Body of pancreas (tissue), 4 donors: ENCODE measurements at regions not wholly inside any gene's neighbourhood (a gene's known extent, or its start where the extent isn't known, plus 50 kb on each side); places are given as distances from the start of the nearest gene placed in this dataset.

Source experiments
- ATAC-seq: fragments of 150-250 bp; one replicate; pipeline ENCODE4 v1.9.1; 2016
- DNase-seq, 4 donors: peaks; one replicate each; pipeline ENCODE4 v3.0.0-alpha.2; 2019
- H3K27ac ChIP-seq, 4 donors: fragments of 200-600 bp; sonication (generic); 1 replicate in 3 of 4; 2 replicates in 1 of 4; pipeline versions ENCODE4 v1.5.1 to v1.6.1; 2016 to 2019; ENCODE audit warnings: mild to moderate bottlenecking in 1 of 4, mixed read lengths in 1 of 4, moderate library complexity in 1 of 4
- H3K27me3 ChIP-seq, 2 donors: fragments of 200-600 bp; sonication (generic); one replicate each; pipeline ENCODE4 v1.6.0; 2016; ENCODE audit warnings: mild to moderate bottlenecking in 1 of 2
- H3K36me3 ChIP-seq, 2 donors: fragments of 200-600 bp; sonication (generic); replicated peaks in 1 of 2; 2 replicates each; pipeline ENCODE4 v1.5.1; 2016; ENCODE audit warnings: low read depth in 2 of 2; ENCODE audit not compliant: insufficient read depth in 1 of 2
- H3K4me1 ChIP-seq: fragments of 200-600 bp; sonication (generic); one replicate; pipeline ENCODE4 v1.6.0; 2016
- H3K4me3 ChIP-seq, 2 donors: fragments of 200-600 bp; sonication (generic); 1 replicate in 1 of 2; 2 replicates in 1 of 2; pipeline ENCODE4 v1.5.1; 2016 to 2019
- H3K9me3 ChIP-seq, 3 donors: fragments of 200-600 bp; sonication (generic); 1 replicate in 2 of 3; 2 replicates in 1 of 3; pipeline ENCODE4 v1.5.1; 2016
- POLR2A ChIP-seq, 3 donors: fragments of 450-650 bp; IDR thresholded peaks; one replicate each; pipeline ENCODE4 v1.6.1; 2016; ENCODE audit warnings: antibody characterized with exemption in 3 of 3, mild to moderate bottlenecking in 2 of 3
- WGBS, 2 donors: methylation state at CpG; one replicate each; pipeline ENCODE4 v1.1.5; 2017; 5-methylcytosine and 5-hydroxymethylcytosine counted together
- intact Hi-C: fragments of 100-400 bp; cut with DNase I; formaldehyde crosslinking; loops from one replicate; pipeline ENCODE4 v1.15.1; 2023
- TF ChIP-seq, protein P1 (sequence below), 7 experiments: fragments of 450-650 bp in 4 of 7; fragments of 200-600 bp in 3 of 7; sonication (generic) in 3 of 7; IDR thresholded peaks; one replicate each; pipeline ENCODE4 v1.5.1; 2016 to 2019; ENCODE audit warnings: antibody characterized with exemption in 7 of 7

DNA sequence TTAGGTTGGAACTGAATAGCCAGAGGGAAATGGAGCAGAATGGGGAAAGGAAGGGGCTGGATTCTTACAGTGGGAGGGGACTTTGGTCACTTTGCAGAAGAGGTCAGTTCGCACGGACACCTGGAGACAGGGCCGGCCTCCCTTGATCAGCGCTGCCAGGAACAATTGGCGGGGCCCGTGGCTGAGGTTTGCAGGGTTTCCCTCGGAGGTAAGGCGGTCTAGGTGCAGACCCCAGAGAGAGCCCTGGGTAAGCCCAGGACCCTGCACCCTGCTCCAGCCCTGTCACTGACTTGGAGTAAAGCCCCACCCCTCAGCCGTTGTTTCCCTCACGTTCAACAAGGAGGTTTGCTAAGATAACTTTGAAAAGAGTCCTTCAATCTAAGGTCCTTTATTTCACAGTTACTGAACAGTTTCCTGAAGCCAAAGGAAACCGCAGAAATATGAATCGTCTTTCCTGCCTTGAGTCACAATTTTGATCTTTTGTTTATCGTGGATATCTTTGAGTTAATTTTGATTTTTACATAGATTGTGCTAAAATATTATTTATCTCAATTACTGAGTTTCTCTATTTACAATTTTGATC, 231.4 kb upstream of the RTL1 start:
- intact Hi-C loops, result no loop called here
- Histone ChIP-seq H3K36me3 (no peaks in the 10 kb centered on the region), H3K27ac (no peak overlapping the region), H3K4me1 (no peaks in the 10 kb centered on the region), H3K27me3 (no peaks in the 10 kb centered on the region), H3K9me3 (no peaks in the 10 kb centered on the region), H3K4me3 (no peak overlapping the region)
- TF ChIP-seq POLR2A (IDR thresholded peaks at IDR 0.05), result no peak
- TF ChIP-seq, protein P1, sequence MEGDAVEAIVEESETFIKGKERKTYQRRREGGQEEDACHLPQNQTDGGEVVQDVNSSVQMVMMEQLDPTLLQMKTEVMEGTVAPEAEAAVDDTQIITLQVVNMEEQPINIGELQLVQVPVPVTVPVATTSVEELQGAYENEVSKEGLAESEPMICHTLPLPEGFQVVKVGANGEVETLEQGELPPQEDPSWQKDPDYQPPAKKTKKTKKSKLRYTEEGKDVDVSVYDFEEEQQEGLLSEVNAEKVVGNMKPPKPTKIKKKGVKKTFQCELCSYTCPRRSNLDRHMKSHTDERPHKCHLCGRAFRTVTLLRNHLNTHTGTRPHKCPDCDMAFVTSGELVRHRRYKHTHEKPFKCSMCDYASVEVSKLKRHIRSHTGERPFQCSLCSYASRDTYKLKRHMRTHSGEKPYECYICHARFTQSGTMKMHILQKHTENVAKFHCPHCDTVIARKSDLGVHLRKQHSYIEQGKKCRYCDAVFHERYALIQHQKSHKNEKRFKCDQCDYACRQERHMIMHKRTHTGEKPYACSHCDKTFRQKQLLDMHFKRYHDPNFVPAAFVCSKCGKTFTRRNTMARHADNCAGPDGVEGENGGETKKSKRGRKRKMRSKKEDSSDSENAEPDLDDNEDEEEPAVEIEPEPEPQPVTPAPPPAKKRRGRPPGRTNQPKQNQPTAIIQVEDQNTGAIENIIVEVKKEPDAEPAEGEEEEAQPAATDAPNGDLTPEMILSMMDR (IDR thresholded peaks at IDR 0.05), result no peak
- ATAC-seq (no peak), DNase-seq (no peak)
- WGBS, 2 donors, result 52 to 68% methylated on average over 11 to 13 of the region's 13 CpGs

DNA sequence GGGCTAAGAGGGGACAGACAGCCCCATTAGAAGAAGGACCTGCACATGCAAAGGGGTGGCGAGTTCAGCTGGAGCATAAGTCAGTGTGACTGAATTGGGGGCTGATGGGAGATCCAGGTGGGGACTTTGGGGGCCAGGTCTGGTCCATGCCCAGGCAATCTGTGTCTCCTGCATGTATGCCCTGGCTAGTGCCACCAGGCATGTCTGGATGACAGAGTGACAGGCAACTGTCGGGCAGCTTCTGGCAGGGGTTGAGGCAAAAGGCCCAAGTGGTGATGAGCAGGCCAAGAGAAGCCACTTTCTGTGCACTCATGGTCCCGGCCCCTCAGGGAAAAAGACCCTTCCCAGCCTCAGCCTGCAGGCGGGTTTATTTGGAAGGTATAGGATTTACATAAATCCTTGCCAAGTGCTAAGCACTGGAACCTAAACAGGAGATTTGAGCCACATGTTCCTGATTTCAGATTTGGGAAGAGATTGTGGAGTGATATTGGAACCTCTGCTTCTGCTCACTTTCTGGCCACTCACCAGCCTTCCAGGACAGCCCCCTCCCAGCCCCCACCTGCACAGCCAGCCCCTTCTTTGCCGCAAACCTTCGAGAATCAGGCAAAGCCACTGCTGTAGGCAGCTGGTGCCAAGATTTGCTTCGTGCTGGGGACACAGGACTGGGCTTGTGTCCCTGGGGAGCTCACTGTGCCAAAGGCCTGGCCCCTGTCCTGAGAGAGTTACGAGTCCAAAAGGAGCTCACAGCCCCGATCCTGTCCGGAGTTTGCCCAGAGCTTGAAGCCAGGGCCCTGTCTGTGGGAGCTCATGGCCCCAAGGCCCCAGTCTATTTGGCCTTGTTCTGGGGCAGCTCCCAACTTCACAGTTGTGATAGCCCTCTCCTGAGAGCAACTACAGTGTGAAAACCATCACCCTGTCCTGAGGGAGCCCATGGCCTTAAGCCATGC, 232.5 kb upstream of the RTL1 start:
- no peak for ATAC-seq
- no peaks in the 10 kb centered on the region for H3K36me3 ChIP-seq
- H3K27ac ChIP-seq, result no peak overlapping the region
- 72 to 76% methylated on average over 8 to 10 of the region's 10 CpGs for WGBS, 2 donors
- H3K27me3 ChIP-seq, result no peaks in the 10 kb centered on the region
- TF ChIP-seq POLR2A (IDR thresholded peaks at IDR 0.05), result no peak
- TF ChIP-seq, protein P1 (IDR thresholded peaks at IDR 0.05), result no peak
- no peaks in the 10 kb centered on the region for H3K4me1 ChIP-seq
- no peaks in the 10 kb centered on the region for H3K9me3 ChIP-seq
- H3K4me3 ChIP-seq, result no peak overlapping the region
- no peak for DNase-seq
- intact Hi-C loops, result no loop called here

DNA sequence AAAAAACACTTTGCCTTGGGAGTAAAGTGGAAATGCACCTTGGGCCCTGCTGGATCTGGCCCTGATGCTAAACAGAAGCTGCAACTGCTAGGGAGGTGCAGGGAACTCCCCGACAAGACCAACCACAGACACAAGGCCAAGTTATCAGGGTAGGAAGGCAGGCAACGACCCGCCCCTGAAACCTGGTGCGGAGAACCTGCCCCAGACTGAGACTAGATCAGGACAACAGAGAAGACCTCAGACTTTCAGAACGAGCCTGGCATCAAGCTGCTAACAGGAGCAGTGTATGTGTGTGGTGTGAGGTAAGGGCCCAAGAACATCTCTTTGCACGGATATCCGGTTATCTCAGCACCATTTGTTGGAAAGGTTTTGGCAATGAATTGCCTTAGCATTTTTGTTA, 233.7 kb upstream of the RTL1 start:
- WGBS, 2 donors, result 75 to 87% methylated on average over 7 of the region's 7 CpGs

DNA sequence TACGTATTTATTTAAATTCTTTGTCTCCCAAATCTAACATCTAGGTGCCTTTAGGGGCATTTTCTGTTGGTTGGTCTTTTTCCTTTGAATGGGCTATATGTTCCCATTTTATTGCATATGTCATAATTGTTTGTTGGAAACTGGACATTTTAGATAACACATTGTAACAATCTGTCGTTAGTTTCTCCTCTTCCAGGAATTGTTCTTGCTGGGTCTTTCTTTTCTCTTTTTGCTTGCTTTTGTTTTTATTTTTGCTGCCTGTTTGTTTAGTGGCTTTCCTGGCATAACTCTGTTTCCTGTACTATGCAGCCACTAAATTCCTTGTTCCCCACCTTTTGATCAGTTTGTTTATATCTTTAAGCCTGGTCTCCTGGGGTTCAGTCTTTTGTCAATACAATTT, 244.3 kb upstream of the RTL1 start:
- ATAC-seq (no peak), DNase-seq (no peak)
- Histone ChIP-seq H3K36me3 (no peaks in the 10 kb centered on the region), H3K4me1 (no peaks in the 10 kb centered on the region), H3K27ac (no peak overlapping the region), H3K9me3 (no peaks in the 10 kb centered on the region), H3K27me3 (no peaks in the 10 kb centered on the region), H3K4me3 (no peak overlapping the region)
- 55 to 69% methylated on average over 2 of the region's 2 CpGs for WGBS, 2 donors
- TF ChIP-seq POLR2A (IDR thresholded peaks at IDR 0.05), result no peak
- TF ChIP-seq, protein P1 (IDR thresholded peaks at IDR 0.05), result no peak
- intact Hi-C loops, result no loop called here

More for the DNA sequence above, 233.7 kb upstream of the RTL1 start:
- Histone ChIP-seq H3K36me3 (no peaks in the 10 kb centered on the region), H3K9me3 (no peaks in the 10 kb centered on the region), H3K27me3 (no peaks in the 10 kb centered on the region), H3K4me3 (no peak overlapping the region), H3K4me1 (no peaks in the 10 kb centered on the region), H3K27ac (no peak overlapping the region)
- DNase-seq, result no peak
- intact Hi-C loops, result no loop called here
- TF ChIP-seq, protein P1 (IDR thresholded peaks at IDR 0.05), result no peak
- no peak for TF ChIP-seq POLR2A (IDR thresholded peaks at IDR 0.05)
- ATAC-seq, result no peak
